Neural cell (in vitro differentiated cells): ENCODE measurements at regions not wholly inside any gene's neighbourhood (a gene's known extent, or its start where the extent isn't known, plus 50 kb on each side); places are given as distances from the start of the nearest gene placed in this dataset.

ENCODE experiments used
- H2AFZ ChIP-seq: fragments of 200-600, 300-800 bp; sonication (generic), shearing (Covaris generic); 2 replicates; pipeline ENCODE4 v1.6.0; 2014; ENCODE audit warnings: low read depth, mild to moderate bottlenecking, antibody characterized with exemption, low read length, moderate library complexity
- H3F3A ChIP-seq: fragments of 200-600 bp; shearing (Covaris generic); 2 replicates; pipeline ENCODE4 v1.6.1; 2016; ENCODE audit warnings: mild to moderate bottlenecking, moderate library complexity, mixed read lengths, antibody characterized with exemption, low read length; ENCODE audit not compliant: insufficient read depth, poor library complexity, severe bottlenecking
- H3K27ac ChIP-seq: fragments of 200-600, 300-800 bp; sonication (generic), shearing (Covaris generic); 2 replicates; pipeline ENCODE4 v1.5.1; 2014; ENCODE audit warnings: mild to moderate bottlenecking, low read length, moderate library complexity
- H3K27me3 ChIP-seq: fragments of 300-800, 200-600 bp; sonication (generic), shearing (Covaris generic); 2 replicates; pipeline ENCODE4 v1.6.0; 2014; ENCODE audit warnings: mild to moderate bottlenecking, low read depth, low read length, moderate library complexity; ENCODE audit not compliant: insufficient read depth
- H3K36me3 ChIP-seq: fragments of 300-800, 200-600 bp; sonication (generic), shearing (Covaris generic); 2 replicates; pipeline ENCODE4 v1.5.1; 2014; ENCODE audit warnings: mild to moderate bottlenecking, antibody characterized with exemption, low read length, moderate library complexity; ENCODE audit not compliant: insufficient read depth
- H3K4me2 ChIP-seq: fragments of 300-800, 200-600 bp; sonication (generic), shearing (Covaris generic); 2 replicates; pipeline ENCODE4 v1.6.0; 2014; ENCODE audit warnings: mild to moderate bottlenecking, low read length
- H3K4me3 ChIP-seq: fragments of 300-800, 200-600 bp; sonication (generic), shearing (Covaris generic); 2 replicates; pipeline ENCODE4 v1.5.1; 2014; ENCODE audit warnings: mild to moderate bottlenecking, low read length, moderate library complexity
- H3K79me2 ChIP-seq: fragments of 200-600 bp; shearing (Covaris generic); replicated peaks from 2 replicates; pipeline ENCODE4 v1.6.0; 2014; ENCODE audit warnings: mild to moderate bottlenecking, low read length, moderate library complexity; ENCODE audit not compliant: insufficient read depth
- H3K9ac ChIP-seq: fragments of 300-800, 200-600 bp; sonication (generic), shearing (Covaris generic); 2 replicates; pipeline ENCODE4 v1.6.1; 2016; ENCODE audit warnings: mild to moderate bottlenecking, low read length, mixed read lengths
- H3K9me2 ChIP-seq: fragments of 200-600 bp; shearing (Covaris generic); 2 replicates; pipeline ENCODE4 v1.6.1; 2016; ENCODE audit warnings: mild to moderate bottlenecking, low read length, mixed read lengths; ENCODE audit not compliant: insufficient read depth
- H3K9me3 ChIP-seq: fragments of 200-600, 300-800 bp; sonication (generic), shearing (Covaris generic); 2 replicates; pipeline ENCODE4 v1.6.1; 2016; ENCODE audit warnings: mild to moderate bottlenecking, mixed run types, low read length, moderate library complexity, mixed read lengths
- H4K20me1 ChIP-seq: fragments of 200-600 bp; shearing (Covaris generic); 2 replicates; pipeline ENCODE4 v1.6.1; 2016; ENCODE audit warnings: mild to moderate bottlenecking, mixed run types; ENCODE audit not compliant: insufficient read depth
- CTCF ChIP-seq: fragments of 450-650 bp; IDR thresholded peaks from 2 replicates; pipeline ENCODE4 v1.5.1; 2014; ENCODE audit warnings: antibody characterized with exemption, mild to moderate bottlenecking, moderate library complexity; ENCODE audit not compliant: poor library complexity, severe bottlenecking
- EP300 ChIP-seq: fragments of 450-650 bp; conservative IDR thresholded peaks from 2 replicates; pipeline ENCODE4 v1.6.1; 2014; ENCODE audit warnings: antibody characterized with exemption, mild to moderate bottlenecking, moderate library complexity; ENCODE audit not compliant: poor library complexity, severe bottlenecking
- EZH2 ChIP-seq: fragments of 200-600, 300-800 bp; shearing (Covaris generic), sonication (generic); IDR thresholded peaks from 2 replicates; pipeline ENCODE4 v1.6.1; 2014; ENCODE audit warnings: antibody characterized with exemption, low read length, borderline replicate concordance, mild to moderate bottlenecking; ENCODE audit not compliant: insufficient read depth, poor library complexity, severe bottlenecking
- MXI1 ChIP-seq: fragments of 450-650 bp; conservative IDR thresholded peaks from 2 replicates; pipeline ENCODE4 v1.6.1; 2014; ENCODE audit warnings: antibody characterized with exemption, mild to moderate bottlenecking; ENCODE audit not compliant: poor library complexity, severe bottlenecking
- POLR2AphosphoS5 ChIP-seq: IDR thresholded peaks from 2 replicates; pipeline ENCODE4 v1.6.1; 2012
- RAD21 ChIP-seq: fragments of 450-650 bp; conservative IDR thresholded peaks from 2 replicates; pipeline ENCODE4 v1.6.1; 2014; ENCODE audit warnings: antibody characterized with exemption, mild to moderate bottlenecking, moderate library complexity
- REST ChIP-seq: IDR thresholded peaks from 2 replicates; pipeline ENCODE4 v1.6.1; 2012; ENCODE audit warnings: borderline replicate concordance
- SMC3 ChIP-seq: fragments of 450-650 bp; conservative IDR thresholded peaks from 2 replicates; pipeline ENCODE4 v1.6.1; 2014; ENCODE audit warnings: antibody characterized with exemption, mild to moderate bottlenecking, moderate library complexity; ENCODE audit not compliant: poor library complexity
- TAF1 ChIP-seq: IDR thresholded peaks from 2 replicates; pipeline ENCODE4 v1.6.1; 2012; ENCODE audit warnings: low read depth

GRCh38 chr6:9208966-9209365 is 773.6 kb upstream of the SLC35B3 start:
- TF ChIP-seq EP300 (no peak), POLR2AphosphoS5 (no peak), MXI1 (no peak), RAD21 (no peak), SMC3 (no peak), REST (no peak)
- no peaks in the 10 kb centered on the region for H3F3A ChIP-seq
- no peaks in the 10 kb centered on the region for H4K20me1 ChIP-seq
- no peak overlapping the region for H2AFZ ChIP-seq
- H3K27me3 ChIP-seq = no peaks in the 10 kb centered on the region
- H3K9me2 ChIP-seq = no peaks in the 10 kb centered on the region
- no peak overlapping the region for H3K4me3 ChIP-seq
- H3K4me2 ChIP-seq = no peak overlapping the region
- no peaks in the 10 kb centered on the region for H3K36me3 ChIP-seq
- H3K79me2 ChIP-seq = no peaks in the 10 kb centered on the region
- no peaks in the 10 kb centered on the region for H3K9me3 ChIP-seq
- H3K9ac ChIP-seq = no peak overlapping the region
- no peak overlapping the region for H3K27ac ChIP-seq

GRCh38 chr6:9205645-9206044 is 770.3 kb upstream of the SLC35B3 start:
- H3K9me2 ChIP-seq = no peaks in the 10 kb centered on the region
- H3K27me3 ChIP-seq = no peaks in the 10 kb centered on the region
- no peak overlapping the region for H3K9ac ChIP-seq
- no peak overlapping the region for H3K27ac ChIP-seq
- TF ChIP-seq SMC3 (no peak), REST (no peak), EP300 (no peak), CTCF (no peak), TAF1 (no peak), RAD21 (no peak), EZH2 (no peak), POLR2AphosphoS5 (no peak), MXI1 (no peak)
- H3K36me3 ChIP-seq = no peaks in the 10 kb centered on the region
- no peak overlapping the region for H3K4me2 ChIP-seq
- H2AFZ ChIP-seq = no peak overlapping the region
- H3K4me3 ChIP-seq = no peak overlapping the region
- no peaks in the 10 kb centered on the region for H3K9me3 ChIP-seq
- H3F3A ChIP-seq = no peaks in the 10 kb centered on the region
- no peaks in the 10 kb centered on the region for H4K20me1 ChIP-seq
- no peaks in the 10 kb centered on the region for H3K79me2 ChIP-seq
